CD14-positive monocyte (primary cell): ENCODE measurements at regions not wholly inside any gene's neighbourhood (a gene's known extent, or its start where the extent isn't known, plus 50 kb on each side); places are given as distances from the start of the nearest gene placed in this dataset.

ENCODE experiments used
- DNase-seq, 3 donors: peaks; one replicate each; pipeline ENCODE4 v3.0.0-alpha.2; 2011 to 2022
- H2AFZ ChIP-seq: 2 replicates; pipeline ENCODE4 v1.6.0; 2012; ENCODE audit warnings: mild to moderate bottlenecking, low read depth, low read length, inconsistent platforms; ENCODE audit not compliant: insufficient read depth, poor library complexity, severe bottlenecking
- H3K27ac ChIP-seq, 2 donors: 1 replicate in 1 of 2; 2 replicates in 1 of 2; pipeline ENCODE4 v1.5.1; 2012 to 2013; ENCODE audit warnings: low read length in 2 of 2, control low read depth in 1 of 2, inconsistent platforms in 1 of 2, low read depth in 1 of 2, mild to moderate bottlenecking in 1 of 2
- H3K27me3 ChIP-seq, 2 donors: one replicate each; pipeline versions ENCODE4 v1.6.0 to v1.6.1; 2011 to 2013; ENCODE audit warnings: low read length in 2 of 2; ENCODE audit not compliant: control insufficient read depth in 2 of 2, insufficient read depth in 2 of 2
- H3K36me3 ChIP-seq, 2 donors: replicated peaks in 1 of 2; 1 replicate in 1 of 2; 2 replicates in 1 of 2; pipeline versions ENCODE4 v1.5.1 to v1.6.1; 2012 to 2013; ENCODE audit warnings: low read length in 2 of 2, control low read depth in 1 of 2, inconsistent platforms in 1 of 2, mild to moderate bottlenecking in 1 of 2; ENCODE audit not compliant: insufficient read depth in 2 of 2, control insufficient read depth in 1 of 2
- H3K4me1 ChIP-seq, 2 donors: 1 replicate in 1 of 2; 2 replicates in 1 of 2; pipeline versions ENCODE4 v1.5.1 to v1.6.1; 2012 to 2013; ENCODE audit warnings: low read length in 2 of 2, control low read depth in 1 of 2, inconsistent platforms in 1 of 2, mild to moderate bottlenecking in 1 of 2, moderate library complexity in 1 of 2; ENCODE audit not compliant: insufficient read depth in 2 of 2, control insufficient read depth in 1 of 2
- H3K4me2 ChIP-seq: replicated peaks from 2 replicates; pipeline ENCODE3; 2012; ENCODE audit warnings: low read length, moderate library complexity, mild to moderate bottlenecking; ENCODE audit not compliant: poor library complexity, severe bottlenecking; ENCODE audit errors: extremely low read depth
- H3K4me3 ChIP-seq, 3 experiments: fragments of 200-600 bp in 1 of 3; sonication (generic) in 1 of 3; replicated peaks in 1 of 3; 1 replicate in 2 of 3; 2 replicates in 1 of 3; pipeline ENCODE4 v1.5.1; 2011 to 2013; ENCODE audit warnings: low read length in 3 of 3, mild to moderate bottlenecking in 3 of 3, control low read depth in 2 of 3, low read depth in 2 of 3, inconsistent platforms in 1 of 3, moderate library complexity in 1 of 3
- H3K79me2 ChIP-seq: 2 replicates; pipeline ENCODE4 v1.6.0; 2012; ENCODE audit warnings: mild to moderate bottlenecking, control low read depth, inconsistent platforms, low read length, moderate library complexity; ENCODE audit not compliant: insufficient read depth
- H3K9ac ChIP-seq: 2 replicates; pipeline ENCODE4 v1.6.0; 2017; ENCODE audit warnings: low read length, mild to moderate bottlenecking; ENCODE audit not compliant: insufficient read depth, poor library complexity, severe bottlenecking
- H3K9me3 ChIP-seq, 2 donors: replicated peaks in 1 of 2; 1 replicate in 1 of 2; 2 replicates in 1 of 2; pipeline versions ENCODE4 v1.5.1 to v1.6.1; 2012 to 2013; ENCODE audit warnings: low read length in 2 of 2, control low read depth in 1 of 2; ENCODE audit not compliant: control insufficient read depth in 1 of 2, insufficient read depth in 1 of 2
- H4K20me1 ChIP-seq: 2 replicates; pipeline ENCODE4 v1.6.0; 2012; ENCODE audit warnings: mild to moderate bottlenecking, low read length, control low read depth, moderate library complexity; ENCODE audit not compliant: insufficient read depth
- H3K27ac Mint-ChIP-seq, 7 donors: one replicate each; pipeline ENCODE4 v1.8.0; 2020; ENCODE audit warnings: mild to moderate bottlenecking in 7 of 7, mixed read lengths in 7 of 7, moderate library complexity in 6 of 7, inconsistent platforms in 2 of 7
- H3K27me3 Mint-ChIP-seq, 3 donors: one replicate each; pipeline ENCODE4 v1.8.0; 2021 to 2022; ENCODE audit warnings: low read depth in 3 of 3, mild to moderate bottlenecking in 3 of 3, mixed read lengths in 3 of 3, moderate library complexity in 3 of 3, inconsistent platforms in 1 of 3
- H3K36me3 Mint-ChIP-seq, 2 donors: one replicate each; pipeline ENCODE4 v1.8.0; 2020; ENCODE audit warnings: mixed read lengths in 2 of 2, inconsistent platforms in 1 of 2, mild to moderate bottlenecking in 1 of 2
- H3K4me1 Mint-ChIP-seq: one replicate; pipeline ENCODE4 v1.8.0; 2020; ENCODE audit warnings: mild to moderate bottlenecking, mixed read lengths
- H3K4me3 Mint-ChIP-seq, 2 donors: one replicate each; pipeline ENCODE4 v1.8.0; 2020; ENCODE audit warnings: mild to moderate bottlenecking in 2 of 2, mixed read lengths in 2 of 2, moderate library complexity in 1 of 2
- H3K9me3 Mint-ChIP-seq, 7 donors: one replicate each; pipeline ENCODE4 v1.8.0; 2020 to 2022; ENCODE audit warnings: mixed read lengths in 7 of 7, mild to moderate bottlenecking in 6 of 7, moderate library complexity in 6 of 7, inconsistent platforms in 2 of 7
- CTCF ChIP-seq: fragments of 200-600 bp; IDR thresholded peaks from one replicate; pipeline ENCODE4 v1.8.0; 2022; ENCODE audit warnings: antibody characterized with exemption, mild to moderate bottlenecking
- WGBS: methylation state at CpG from one replicate; pipeline ENCODE4 v1.1.5; 2013; ENCODE audit warnings: missing lambda C conversion rate; ENCODE audit not compliant: insufficient coverage; 5-methylcytosine and 5-hydroxymethylcytosine counted together
- intact Hi-C, 2 donors: fragments of 100-400 bp; cut with micrococcal nuclease; formaldehyde crosslinking; loops; one replicate each; pipeline versions ENCODE4 v1.15.0 to v1.15.1; 2023

- H3K36me3 ChIP-seq = no peaks in the 10 kb centered on the region
- H3K27me3 ChIP-seq = no peaks in the 10 kb centered on the region
- no peak overlapping the region for H3K27ac ChIP-seq
- H3K4me1 Mint-ChIP-seq = no peaks in the 10 kb centered on the region
- H3K9ac ChIP-seq = no peak overlapping the region
- H3K9me3 ChIP-seq = peaks cover 51 to 67% of the 10 kb centered on the region in 2 donors
- H3K9me3 Mint-ChIP-seq = peaks cover 11 to 57% (median 45%) of the 10 kb centered on the region in 7 donors
- intact Hi-C loops = no loop called here
- TF ChIP-seq CTCF = no peak
- H3K36me3 Mint-ChIP-seq = no peaks in the 10 kb centered on the region
- no peak overlapping the region for H3K4me3 ChIP-seq
- no peak overlapping the region for H3K27ac Mint-ChIP-seq
- H3K4me3 Mint-ChIP-seq = no peak overlapping the region
- H3K4me1 ChIP-seq = no peaks in the 10 kb centered on the region
- no peak for DNase-seq
- no peaks in the 10 kb centered on the region for H3K27me3 Mint-ChIP-seq
- no CpG with 5 or more reads among the region's 4 CpGs for WGBS
- no peak overlapping the region for H2AFZ ChIP-seq
- H3K79me2 ChIP-seq = no peaks in the 10 kb centered on the region
- no peaks in the 10 kb centered on the region for H4K20me1 ChIP-seq
- H3K4me2 ChIP-seq = no peak overlapping the region
Measured at GRCh38 chr19:27691991-27692390, 1521.0 kb downstream of the UQCRFS1 start.

GRCh38 chr19:27689734-27690241 is 1523.2 kb downstream of the UQCRFS1 start:
- Histone ChIP-seq H3K27ac (no peak overlapping the region), H3K4me1 (no peaks in the 10 kb centered on the region), H2AFZ (no peak overlapping the region), H3K79me2 (no peaks in the 10 kb centered on the region), H4K20me1 (no peaks in the 10 kb centered on the region), H3K27me3 (no peaks in the 10 kb centered on the region), H3K9me3 (peaks cover 48 to 63% of the 10 kb centered on the region in 2 donors), H3K36me3 (no peaks in the 10 kb centered on the region), H3K9ac (no peak overlapping the region), H3K4me2 (no peak overlapping the region), H3K4me3 (no peak overlapping the region)
- Mint-ChIP-seq H3K4me1 (no peaks in the 10 kb centered on the region), H3K27ac (no peak overlapping the region), H3K4me3 (no peak overlapping the region), H3K9me3 (peaks cover 11 to 52% (median 37%) of the 10 kb centered on the region in 7 donors), H3K27me3 (no peaks in the 10 kb centered on the region), H3K36me3 (no peaks in the 10 kb centered on the region)
- intact Hi-C loops = no loop called here
- WGBS = 73% methylated on average over 3 of the region's 4 CpGs
- TF ChIP-seq CTCF = no peak
- DNase-seq = no peak
